Astrocyte (in vitro differentiated cells and primary cell): ENCODE measurements at regions not wholly inside any gene's neighbourhood (a gene's known extent, or its start where the extent isn't known, plus 50 kb on each side); places are given as distances from the start of the nearest gene placed in this dataset.

ENCODE experiments used
- CTCF ChIP-seq: IDR thresholded peaks from 2 replicates; pipeline ENCODE4 v1.5.1; 2011; ENCODE audit warnings: low read depth, mild to moderate bottlenecking, inconsistent platforms, low read length, moderate library complexity; ENCODE audit not compliant: insufficient read depth
- EZH2 ChIP-seq: IDR thresholded peaks from 2 replicates; pipeline ENCODE4 v1.6.1; 2012; ENCODE audit warnings: mild to moderate bottlenecking, low read length, inconsistent platforms; ENCODE audit not compliant: insufficient read depth

GRCh38 chr9:16070455-16071145, 517.8 kb downstream of the CCDC171 start:
- no peak for TF ChIP-seq CTCF
- no peak for TF ChIP-seq EZH2
